SIG-M5 treated with dmso at 0.1 percent for 504 hours (cell line): ENCODE measurements at regions not wholly inside any gene's neighbourhood (a gene's known extent, or its start where the extent isn't known, plus 50 kb on each side); places are given as distances from the start of the nearest gene placed in this dataset.

Experiments
- DNase-seq: peaks from one replicate; lab custom pipeline; 2025; ENCODE audit not compliant: unreplicated experiment; lab: John Stamatoyannopoulos, UW

DNA sequence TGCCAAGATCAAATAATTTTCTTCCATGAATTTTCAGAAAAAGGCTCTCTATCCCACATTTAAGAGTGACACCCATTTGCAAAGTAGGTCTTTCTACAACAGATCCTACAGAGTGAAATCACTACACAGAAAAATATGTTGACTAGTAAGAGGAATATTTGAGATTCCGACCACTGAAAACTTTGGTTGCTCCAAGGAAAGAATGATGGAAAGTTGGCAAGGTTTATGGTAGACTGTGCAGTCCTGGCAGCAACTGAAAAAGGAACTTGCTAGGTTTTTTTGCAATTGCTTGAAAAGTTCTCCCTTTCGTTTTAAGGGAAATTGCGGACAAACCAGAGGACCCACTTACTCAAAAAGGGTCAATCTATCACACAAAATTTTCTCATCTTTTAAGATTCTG is 83.1 kb upstream of the TSPAN8 start:
- no peak for DNase-seq

DNA sequence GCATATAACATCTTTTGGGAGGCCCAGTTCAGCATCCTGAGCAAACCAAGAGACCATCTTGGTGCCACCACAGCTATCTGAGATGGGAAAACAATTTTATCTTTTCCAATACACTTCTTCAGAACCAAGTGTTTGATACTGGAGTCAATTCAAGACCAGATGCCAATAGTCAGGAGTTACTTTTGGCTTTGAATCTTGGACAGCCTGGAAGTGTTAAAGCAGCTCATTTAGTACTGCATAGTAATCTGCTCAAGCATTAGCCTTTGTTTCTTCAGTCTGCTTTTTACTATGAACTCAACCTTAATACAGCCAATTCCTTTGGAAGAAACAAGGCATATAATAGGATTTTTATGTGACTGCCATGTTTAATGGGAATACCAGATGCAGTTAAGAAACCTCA is 81.9 kb upstream of the TSPAN8 start:
- no peak for DNase-seq

- no peak for DNase-seq
These were observed 79.3 kb upstream of the TSPAN8 start for GRCh38 chr12:71237128-71237527.

GRCh38 chr12:71236133-71236660 is 78.4 kb upstream of the TSPAN8 start:
- DNase-seq, result no peak

DNA sequence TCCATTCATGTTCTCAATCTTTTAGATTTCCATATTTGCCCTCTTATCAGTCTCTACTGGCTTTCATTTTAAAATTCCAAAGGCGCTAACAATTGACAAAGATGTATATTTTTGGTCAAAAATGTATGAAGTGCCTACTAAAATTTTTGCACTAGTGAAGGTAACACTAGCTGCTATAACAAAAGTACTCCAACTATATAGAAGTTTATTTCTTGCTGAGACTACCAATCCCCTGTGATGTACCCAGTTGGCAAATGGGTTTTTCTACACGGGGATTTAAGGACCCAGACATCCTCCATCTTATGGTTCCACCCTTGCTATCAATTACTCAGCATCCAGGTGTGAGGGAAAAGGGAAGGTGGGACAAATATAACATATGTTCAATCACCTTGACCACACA is 75.3 kb upstream of the TSPAN8 start:
- no peak for DNase-seq

DNA sequence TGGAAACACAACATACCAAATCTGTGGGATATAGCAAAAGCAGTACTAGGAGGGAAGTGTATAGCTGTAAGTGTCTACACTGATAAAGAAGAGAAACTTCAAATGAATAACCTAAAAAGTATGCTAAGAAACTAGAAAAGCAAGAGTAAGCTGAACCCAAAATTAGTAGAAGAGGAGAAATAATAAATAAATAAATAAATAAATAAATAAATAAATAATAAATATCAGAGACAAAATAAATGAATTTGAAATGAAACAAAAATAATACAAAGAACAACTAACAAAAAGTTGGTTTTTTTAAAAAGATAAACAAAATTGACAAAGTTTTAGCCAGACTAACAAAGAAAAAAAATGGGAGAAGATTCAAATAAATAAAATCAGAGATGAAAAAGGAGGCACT is 72.7 kb upstream of the TSPAN8 start:
- DNase-seq, result no peak

- no peak for DNase-seq
These were observed 65.3 kb upstream of the TSPAN8 start for GRCh38 chr12:71223139-71223538.

DNA sequence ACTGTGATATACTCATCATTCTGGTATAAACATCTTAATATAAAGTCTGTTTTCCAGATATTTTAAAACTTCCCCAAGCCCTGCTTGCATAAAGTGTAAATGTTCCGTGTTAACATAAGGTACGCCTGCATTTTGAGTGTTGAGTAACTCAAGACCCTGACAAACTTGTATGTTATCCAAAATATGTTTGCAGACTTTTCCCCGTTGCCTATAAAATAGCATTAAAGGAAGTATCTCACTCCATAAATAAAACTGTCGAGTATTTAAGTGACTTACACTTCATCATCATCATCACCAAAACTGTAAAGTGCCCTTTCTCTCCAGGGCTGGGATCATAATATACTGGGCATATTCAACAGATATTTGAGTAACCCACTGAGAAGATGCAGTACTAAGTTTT is 64.6 kb upstream of the TSPAN8 start:
- no peak for DNase-seq

GRCh38 chr12:71220260-71220659 is 62.5 kb upstream of the TSPAN8 start:
- DNase-seq, result no peak

- no peak for DNase-seq
These were observed 61.4 kb upstream of the TSPAN8 start for GRCh38 chr12:71219224-71219623.

GRCh38 chr12:71218616-71219015 is 60.8 kb upstream of the TSPAN8 start:
- DNase-seq, result no peak

DNA sequence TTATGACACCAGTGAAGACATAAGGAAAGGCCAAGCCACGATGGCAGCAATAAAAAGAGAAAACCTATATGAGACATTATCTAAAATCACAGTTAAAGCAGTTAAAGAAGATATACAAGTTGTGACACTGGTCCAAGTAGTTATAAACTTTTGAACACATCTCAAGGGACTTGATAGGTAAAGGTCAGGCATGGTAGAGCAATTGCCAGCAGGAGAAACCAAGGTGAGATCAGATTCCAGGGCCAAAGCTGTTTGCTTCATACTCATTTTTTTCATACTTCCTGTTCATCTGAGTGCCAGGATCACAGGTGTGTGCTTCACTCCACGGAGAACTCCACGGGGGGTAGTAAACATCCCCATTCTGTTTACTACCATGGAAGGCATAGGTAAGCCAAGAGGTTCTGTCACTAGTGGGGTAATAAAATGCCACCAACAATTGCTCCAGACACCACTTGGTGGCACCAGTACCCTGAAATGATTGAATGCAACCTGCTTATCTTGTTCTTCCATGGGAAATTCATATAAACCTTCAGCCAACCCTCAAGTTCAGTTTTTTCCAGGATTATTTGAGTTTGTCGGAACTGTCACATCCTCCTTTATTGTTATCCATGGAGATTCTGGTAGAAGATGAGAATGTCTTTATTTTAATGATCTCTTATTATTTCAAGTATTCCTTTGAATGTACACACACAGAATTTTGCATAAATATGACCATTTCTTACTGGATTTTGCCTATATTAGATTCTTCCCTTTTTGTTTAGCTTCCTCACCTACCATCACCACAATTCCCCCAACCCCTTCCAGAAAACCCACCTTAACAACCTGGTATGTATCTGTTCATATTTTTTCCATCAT is 59.2 kb upstream of the TSPAN8 start:
- DNase-seq, result peak; percentile 40

GRCh38 chr12:71214511-71215285 is 56.9 kb upstream of the TSPAN8 start:
- no peak for DNase-seq

DNA sequence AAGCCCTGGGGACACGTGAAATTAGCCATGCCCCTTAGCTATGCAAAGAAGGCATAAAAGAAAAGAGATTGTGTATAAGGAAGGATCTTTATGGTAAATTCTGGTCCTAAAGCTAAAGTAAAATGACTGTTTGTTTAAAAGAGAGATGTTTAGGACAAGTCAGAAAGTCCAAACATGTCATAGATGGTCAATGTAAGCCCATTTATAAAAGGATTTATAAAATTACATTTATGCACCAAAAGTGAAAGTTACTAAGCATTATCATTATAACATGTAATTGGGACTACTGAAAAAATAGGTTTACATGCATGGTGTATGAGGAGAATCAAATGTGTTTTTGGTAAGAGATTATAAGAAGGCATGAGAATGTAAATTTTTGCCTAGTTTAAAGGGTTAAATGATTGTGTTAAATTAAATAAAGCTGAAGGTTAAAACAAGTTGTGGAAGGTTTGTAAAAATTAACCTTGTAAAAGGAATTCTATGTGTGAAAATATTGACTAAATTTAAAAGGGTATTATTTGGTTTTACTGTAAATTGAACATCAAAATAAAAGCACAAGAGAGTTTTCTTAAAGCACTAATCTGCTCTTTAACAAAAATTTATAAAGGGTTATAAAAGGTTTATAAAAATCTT is 50.4 kb upstream of the TSPAN8 start:
- DNase-seq, result no peak
